ENCODE measurements at regions not wholly inside any gene's neighbourhood (a gene's known extent, or its start where the extent isn't known, plus 50 kb on each side); places are given as distances from the start of the nearest gene placed in this dataset.
A peak's percentile ranks its signal among the peaks of the same experiment; 100 is the strongest.

DNA sequence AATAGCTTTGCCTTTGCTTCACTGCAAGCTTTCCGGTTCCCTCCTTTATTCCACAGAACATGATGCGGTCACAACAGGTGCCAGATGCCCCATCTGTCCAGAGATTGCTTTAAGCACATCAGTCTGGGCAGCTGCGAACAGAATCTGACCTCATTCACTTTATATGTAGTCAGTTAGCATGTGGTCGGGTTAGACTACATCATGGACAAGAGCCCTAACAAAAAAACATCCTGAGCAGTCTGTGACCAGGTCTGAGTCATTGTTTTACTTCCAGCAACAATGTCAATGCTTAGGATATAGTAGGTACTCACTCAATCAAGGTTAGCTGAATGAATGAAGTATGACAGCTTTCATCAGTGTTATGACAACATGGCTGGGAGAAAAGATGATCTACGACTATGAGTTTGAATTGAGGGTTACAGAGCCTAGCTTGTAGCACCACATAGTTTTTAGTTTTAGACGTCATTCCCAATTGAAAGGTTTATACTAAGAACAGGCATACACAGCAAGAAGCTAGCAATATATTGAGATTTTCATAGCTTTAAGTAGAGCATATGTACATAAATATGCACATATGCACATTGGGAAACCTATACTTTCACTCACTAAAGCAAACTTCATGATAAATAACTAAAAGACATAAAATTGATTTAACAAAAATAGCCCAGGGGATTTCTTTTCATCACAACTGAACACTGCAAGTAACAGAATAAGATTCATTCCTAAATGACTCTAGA lies 64.2 kb upstream of the TMCC3 start:
- DNase-seq (ENCODE audit: low read depth) = no peak

DNA sequence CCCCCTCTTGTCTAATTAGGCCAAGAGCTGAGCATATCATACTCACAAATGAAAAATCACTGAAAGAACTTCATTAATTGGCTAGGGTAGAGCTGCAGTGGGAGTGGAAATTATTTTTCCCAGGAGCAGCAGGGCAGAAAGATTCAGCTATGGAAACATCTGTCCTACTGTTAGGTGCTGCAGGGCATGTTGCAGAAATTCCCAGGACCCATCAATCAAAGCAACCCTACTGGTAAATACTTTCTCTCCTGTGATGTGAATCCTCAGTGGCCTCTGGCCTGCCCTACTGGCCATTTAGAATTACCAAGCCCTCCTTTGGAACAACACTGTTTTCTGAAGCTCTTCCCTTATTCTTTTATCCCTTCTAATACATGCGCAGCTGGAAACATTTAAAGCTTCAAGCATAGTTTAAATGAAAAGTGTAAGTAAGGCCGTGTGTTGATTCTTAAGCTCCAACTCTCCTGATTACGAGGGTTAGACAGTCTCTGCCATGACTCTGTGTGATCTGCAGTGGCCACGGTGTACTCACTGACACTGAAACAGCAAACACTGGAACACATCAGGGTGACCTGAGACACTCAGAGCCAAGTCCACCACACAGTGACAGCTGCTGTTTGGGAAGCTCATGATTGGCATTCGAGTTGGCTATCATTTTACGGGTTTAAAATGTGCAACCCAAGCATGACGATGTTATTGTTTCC lies 62.6 kb upstream of the TMCC3 start:
- DNase-seq (ENCODE audit: low read depth) = no peak

DNA sequence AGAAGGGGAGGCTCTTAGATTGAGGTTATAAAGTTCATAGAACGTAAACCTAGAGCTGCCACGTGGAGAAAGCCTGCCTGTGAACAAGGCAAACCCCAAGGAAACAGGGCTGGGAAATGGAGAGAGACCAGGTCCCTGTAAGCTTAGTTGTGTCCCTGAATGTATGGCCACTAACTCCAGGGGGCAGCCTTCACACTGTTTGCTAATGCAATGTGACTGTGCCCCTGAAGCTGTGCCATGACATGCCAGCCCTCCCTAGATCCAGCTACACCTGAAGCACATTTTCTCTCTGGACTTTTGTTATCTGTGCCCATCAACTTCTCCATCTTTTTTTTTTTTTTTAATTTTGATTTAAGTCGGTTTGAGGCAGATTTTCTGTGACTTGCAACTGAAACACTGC lies 60.6 kb upstream of the TMCC3 start:
- no peak for DNase-seq (ENCODE audit: low read depth)

DNA sequence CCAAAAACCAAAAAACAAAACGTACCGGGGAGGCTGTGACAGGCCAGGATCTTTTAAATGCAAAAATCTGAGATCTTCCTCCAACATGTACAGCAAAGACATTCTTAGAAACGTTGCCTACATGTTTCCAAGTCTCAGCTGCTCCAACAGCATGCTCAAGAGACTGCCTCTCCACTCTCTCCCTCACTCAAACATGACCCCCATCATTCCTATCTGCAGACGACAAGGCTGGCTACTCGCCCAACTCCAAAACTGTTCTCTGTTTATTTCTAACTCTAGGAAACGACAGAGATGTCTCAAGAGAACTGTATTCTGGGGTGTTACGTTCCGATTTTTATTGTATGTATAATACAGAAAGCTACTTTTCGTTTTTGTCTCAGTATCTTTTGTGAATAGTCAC lies 57.5 kb upstream of the TMCC3 start:
- DNase-seq (ENCODE audit: low read depth) = no peak

DNA sequence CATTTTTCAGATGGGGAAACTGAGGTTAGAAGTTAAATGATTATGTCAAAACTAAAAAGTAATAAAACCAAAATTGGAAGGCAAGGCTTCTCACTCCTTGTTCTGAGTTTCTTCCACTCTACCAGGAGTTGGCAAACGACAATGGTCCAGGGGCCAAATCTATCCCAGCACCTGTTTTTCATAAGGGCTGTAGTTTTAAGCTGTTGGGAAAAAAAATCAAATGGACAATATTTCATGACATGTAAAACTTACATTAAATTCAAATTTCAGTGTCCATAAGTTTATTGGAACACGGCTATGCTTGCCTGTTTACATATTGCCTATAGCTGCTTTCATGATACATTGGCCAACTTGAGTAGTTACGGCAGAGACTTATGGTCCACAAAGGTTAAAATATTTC lies 56.7 kb upstream of the TMCC3 start:
- no peak for DNase-seq (ENCODE audit: low read depth)

DNA sequence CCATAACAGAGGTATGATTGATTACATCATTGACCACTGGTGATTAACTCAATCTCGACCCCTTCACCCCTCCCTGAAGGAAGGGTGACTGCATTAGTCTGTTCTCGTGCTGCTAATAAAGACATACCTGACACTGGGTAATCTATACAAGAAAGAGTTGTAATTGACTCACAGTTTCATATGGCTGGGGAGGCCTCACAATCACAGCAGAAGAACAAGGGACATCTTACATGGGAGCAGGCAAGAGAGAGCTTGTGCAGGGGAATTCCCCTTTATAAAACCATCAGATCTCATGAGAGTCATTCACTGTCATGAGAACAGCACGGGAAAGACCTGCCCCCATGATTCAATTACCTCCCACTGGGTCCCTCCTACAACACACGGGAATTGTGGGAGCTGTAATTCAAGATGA lies 55.9 kb upstream of the TMCC3 start:
- DNase-seq (ENCODE audit: low read depth) = no peak

DNA sequence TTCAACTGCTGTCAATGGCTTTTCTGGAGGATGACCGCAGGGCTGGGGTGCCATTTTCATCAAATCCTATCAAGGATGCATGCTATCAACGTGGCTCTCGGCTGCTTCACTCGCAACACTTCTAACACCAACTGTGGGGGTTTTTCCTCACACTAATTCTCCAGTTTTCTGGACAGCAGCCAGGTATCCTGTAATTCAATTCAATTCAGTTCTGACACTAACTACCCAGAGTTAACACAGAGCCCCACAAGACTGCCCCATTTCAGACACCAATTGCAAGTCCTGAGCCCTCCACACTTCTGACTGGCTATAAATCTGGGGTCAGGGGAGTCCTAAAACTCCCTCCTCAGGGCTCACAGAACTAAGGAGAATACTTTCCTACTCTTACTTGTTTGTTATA lies 55.3 kb upstream of the TMCC3 start:
- no peak for DNase-seq (ENCODE audit: low read depth)

DNA sequence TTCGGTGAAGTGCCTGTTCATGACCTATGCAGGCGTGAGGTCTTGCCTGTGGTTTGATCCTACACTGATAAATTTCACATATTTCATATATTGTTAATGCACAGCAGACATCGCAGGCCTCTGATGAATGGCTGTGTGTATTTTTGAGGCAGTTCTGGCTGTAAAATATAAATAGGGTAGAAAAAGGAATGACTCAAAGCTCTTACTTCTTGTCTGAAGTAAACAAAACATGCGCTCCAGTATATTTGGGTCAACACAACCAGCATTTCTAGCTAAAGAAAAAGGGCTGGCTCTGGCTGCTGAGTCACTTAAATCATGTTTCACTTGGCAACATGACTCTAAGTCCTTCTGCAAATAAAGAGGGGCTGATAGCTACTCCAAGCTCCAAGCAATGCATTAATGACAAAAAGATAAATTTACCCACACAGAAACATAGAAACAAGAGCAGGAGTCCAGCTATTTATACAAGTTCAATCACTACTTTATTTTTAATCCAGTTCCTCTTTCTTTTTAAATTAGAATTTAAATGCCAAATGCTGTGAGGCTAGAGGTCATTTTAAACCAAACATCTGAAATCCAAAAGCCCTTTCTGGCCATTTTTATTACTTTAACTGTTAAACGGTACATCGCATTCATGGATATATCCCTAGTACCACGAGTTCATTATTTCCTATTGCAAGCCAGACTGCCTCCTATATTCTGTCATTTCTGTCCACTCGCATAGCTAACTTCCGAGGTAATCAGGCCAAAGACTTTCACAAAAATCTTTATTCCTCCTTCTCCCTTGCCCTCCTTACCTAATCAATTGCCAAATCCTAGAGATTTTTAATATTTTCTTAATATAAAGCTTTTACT lies 54.3 kb upstream of the TMCC3 start:
- peak; percentile 77 for DNase-seq (ENCODE audit: low read depth)

DNA sequence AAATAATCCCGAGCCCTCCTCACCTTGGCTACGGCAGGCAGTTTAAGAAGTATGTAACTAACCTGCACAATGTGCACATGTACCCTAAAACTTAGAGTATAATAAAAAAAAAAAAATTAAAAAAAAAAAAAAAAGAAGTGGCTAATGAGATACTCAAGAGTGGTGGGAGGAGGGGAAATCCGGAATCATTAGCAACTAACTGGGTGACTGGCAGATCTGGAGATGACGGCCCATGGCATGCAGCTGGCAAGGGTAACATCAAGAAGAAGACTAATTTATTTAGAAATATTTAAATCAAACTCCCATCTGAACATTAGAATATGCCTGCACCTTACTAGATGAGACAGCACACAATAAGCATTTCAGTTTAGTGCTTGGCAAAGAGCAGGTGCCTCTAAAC lies 52.3 kb upstream of the TMCC3 start:
- DNase-seq (ENCODE audit: low read depth) = no peak

DNA sequence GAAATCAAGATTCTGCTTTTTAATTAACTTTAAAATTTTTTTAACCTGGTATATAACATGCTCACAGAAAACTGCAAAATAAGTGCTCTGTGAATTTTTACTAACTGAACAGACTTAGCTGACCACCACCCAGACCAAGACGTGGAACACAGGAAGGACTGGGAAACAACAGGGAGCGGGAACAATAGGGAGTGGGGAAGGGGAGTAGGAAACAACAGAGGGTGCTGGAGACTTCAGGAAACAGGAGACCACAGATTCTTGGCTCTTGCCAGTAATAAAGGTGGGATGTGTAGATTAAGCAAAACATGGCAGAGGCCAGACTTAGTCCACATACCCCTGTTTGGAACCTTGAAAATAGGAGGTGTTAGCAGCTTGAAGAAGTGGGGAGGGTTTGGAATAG lies 51.4 kb upstream of the TMCC3 start:
- no peak for DNase-seq (ENCODE audit: low read depth)

DNA sequence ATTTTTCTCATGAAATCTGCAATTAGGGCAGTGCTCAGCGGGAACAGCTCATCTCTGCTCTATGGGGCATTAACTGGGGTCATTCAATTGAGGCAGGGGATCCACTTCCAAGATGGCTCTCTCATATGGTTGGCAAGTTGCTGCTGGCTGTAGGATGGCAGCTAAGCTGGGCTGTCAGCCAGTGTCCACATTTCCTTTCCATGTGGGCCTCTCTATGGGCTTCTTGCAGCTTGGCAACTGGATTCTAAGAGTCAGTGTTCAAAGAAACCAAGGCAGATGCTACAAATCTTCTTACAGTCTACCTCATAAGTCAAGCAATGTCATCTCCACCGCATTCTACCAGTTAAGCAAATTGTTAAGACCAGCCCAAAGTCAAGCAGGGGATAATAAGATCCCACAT lies 50.3 kb upstream of the TMCC3 start:
- DNase-seq (ENCODE audit: low read depth) = no peak
